ENCODE measurements at regions not wholly inside any gene's neighbourhood (a gene's known extent, or its start where the extent isn't known, plus 50 kb on each side); places are given as distances from the start of the nearest gene placed in this dataset.

DNA sequence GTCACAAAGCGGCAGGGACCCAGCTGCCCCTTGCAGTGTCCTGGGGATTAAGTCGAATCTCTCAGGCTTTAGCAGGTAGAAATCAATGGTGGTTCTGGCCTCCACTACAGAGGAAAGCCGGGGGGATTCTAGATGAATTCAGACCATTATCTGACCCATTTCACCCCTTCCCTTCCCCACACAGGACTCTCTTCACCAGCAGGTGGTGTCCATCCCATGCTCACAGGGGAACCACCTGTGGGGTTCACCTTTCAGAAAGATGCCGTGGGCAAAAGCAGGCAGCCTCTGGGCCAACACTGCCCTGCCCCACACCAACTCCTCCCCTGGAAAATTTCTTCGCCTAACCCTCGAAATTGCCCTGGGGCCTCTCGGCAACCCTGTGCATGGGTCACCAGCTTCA lies 123.8 kb upstream of the GGTLC1 start:
- POLR2A ChIA-PET: no interaction called here
- H3K27me3 ChIP-seq (replicated peaks; ENCODE audit: control insufficient read depth, insufficient read depth, low read length): no peaks in the 10 kb centered on the region; the same call in 1 of the 2 replicates
- H3K9me3 ChIP-seq: no peaks in the 10 kb centered on the region
- TF ChIP-seq, protein P1, sequence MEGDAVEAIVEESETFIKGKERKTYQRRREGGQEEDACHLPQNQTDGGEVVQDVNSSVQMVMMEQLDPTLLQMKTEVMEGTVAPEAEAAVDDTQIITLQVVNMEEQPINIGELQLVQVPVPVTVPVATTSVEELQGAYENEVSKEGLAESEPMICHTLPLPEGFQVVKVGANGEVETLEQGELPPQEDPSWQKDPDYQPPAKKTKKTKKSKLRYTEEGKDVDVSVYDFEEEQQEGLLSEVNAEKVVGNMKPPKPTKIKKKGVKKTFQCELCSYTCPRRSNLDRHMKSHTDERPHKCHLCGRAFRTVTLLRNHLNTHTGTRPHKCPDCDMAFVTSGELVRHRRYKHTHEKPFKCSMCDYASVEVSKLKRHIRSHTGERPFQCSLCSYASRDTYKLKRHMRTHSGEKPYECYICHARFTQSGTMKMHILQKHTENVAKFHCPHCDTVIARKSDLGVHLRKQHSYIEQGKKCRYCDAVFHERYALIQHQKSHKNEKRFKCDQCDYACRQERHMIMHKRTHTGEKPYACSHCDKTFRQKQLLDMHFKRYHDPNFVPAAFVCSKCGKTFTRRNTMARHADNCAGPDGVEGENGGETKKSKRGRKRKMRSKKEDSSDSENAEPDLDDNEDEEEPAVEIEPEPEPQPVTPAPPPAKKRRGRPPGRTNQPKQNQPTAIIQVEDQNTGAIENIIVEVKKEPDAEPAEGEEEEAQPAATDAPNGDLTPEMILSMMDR (IDR thresholded peaks at IDR 0.05; ENCODE audit: insufficient read depth in 1 of 2, low read depth in 1 of 2, low read length in 1 of 2, severe bottlenecking in 1 of 2, unreplicated experiment in 1 of 2): peak in 1 of 2 experiments; percentile 30
- Mint-ChIP-seq H3K27me3 (ENCODE audit: insufficient read depth, unreplicated experiment) (no peaks in the 10 kb centered on the region), H3K27ac (ENCODE audit: unreplicated experiment) (no peak overlapping the region), H3K36me3 (ENCODE audit: insufficient read depth, unreplicated experiment) (no peaks in the 10 kb centered on the region), H3K4me1 (ENCODE audit: low read depth, unreplicated experiment) (no peaks in the 10 kb centered on the region), H3K4me3 (ENCODE audit: unreplicated experiment) (no peak overlapping the region), H3K9me3 (ENCODE audit: unreplicated experiment) (no peaks in the 10 kb centered on the region)
- BruUV-seq (replicated peaks): no TSS peak
- no peak for DNase-seq
- H3K4me1 ChIP-seq: no peaks in the 10 kb centered on the region; the same call in 1 of the 2 replicates
- H3K4me3 ChIP-seq (ENCODE audit: low read depth, low read length): no peak overlapping the region
- intact Hi-C loops (cut with micrococcal nuclease; ENCODE audit: unreplicated experiment): no loop called here
- CTCF ChIA-PET: interaction anchor here (0.7 kb wide), 1 partner anchor 50 kb away, joined by 3 read pairs; no protein-coding TSS in a partner anchor
- no peaks in the 10 kb centered on the region for H3K36me3 ChIP-seq (ENCODE audit: control insufficient read depth, insufficient read depth, low read length)

DNA sequence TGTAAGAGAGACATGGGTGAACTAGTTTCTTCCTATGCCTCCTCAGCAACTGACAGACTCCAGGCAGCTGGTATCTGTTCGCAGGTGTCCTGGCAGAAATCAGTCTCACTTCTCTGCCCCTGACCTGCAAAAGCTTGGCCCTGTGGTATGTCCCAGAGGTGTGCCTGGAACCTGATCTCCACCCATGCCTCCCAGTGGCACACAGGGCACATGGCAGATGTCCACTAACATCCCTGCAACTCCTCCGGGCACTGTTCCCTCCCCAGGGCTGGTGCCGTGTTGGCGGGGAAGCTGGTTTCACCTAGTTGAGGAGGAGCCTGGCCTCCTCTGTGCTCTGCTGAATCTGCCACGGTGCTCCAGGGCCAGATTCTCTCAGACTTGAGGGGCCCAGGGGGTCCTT lies 123.3 kb upstream of the GGTLC1 start:
- Histone ChIP-seq H3K36me3 (ENCODE audit: control insufficient read depth, insufficient read depth, low read length) (no peaks in the 10 kb centered on the region), H3K27me3 (replicated peaks; ENCODE audit: control insufficient read depth, insufficient read depth, low read length) (no peaks in the 10 kb centered on the region; the same call in 1 of the 2 replicates), H3K4me3 (ENCODE audit: low read depth, low read length) (no peak overlapping the region), H3K4me1 (no peaks in the 10 kb centered on the region; the same call in 1 of the 2 replicates), H3K9me3 (no peaks in the 10 kb centered on the region)
- POLR2A ChIA-PET: no interaction called here
- TF ChIP-seq, protein P1 (IDR thresholded peaks at IDR 0.05; ENCODE audit: insufficient read depth in 1 of 2, low read depth in 1 of 2, low read length in 1 of 2, severe bottlenecking in 1 of 2, unreplicated experiment in 1 of 2): no peak
- no TSS peak for BruUV-seq (replicated peaks)
- Mint-ChIP-seq H3K36me3 (ENCODE audit: insufficient read depth, unreplicated experiment) (no peaks in the 10 kb centered on the region), H3K9me3 (ENCODE audit: unreplicated experiment) (no peaks in the 10 kb centered on the region), H3K4me3 (ENCODE audit: unreplicated experiment) (no peak overlapping the region), H3K27ac (ENCODE audit: unreplicated experiment) (no peak overlapping the region), H3K27me3 (ENCODE audit: insufficient read depth, unreplicated experiment) (no peaks in the 10 kb centered on the region), H3K4me1 (ENCODE audit: low read depth, unreplicated experiment) (no peaks in the 10 kb centered on the region)
- DNase-seq: no peak
- intact Hi-C loops (cut with micrococcal nuclease; ENCODE audit: unreplicated experiment): no loop called here
- CTCF ChIA-PET: interaction anchor here (0.7 kb wide), 1 partner anchor 51 kb away, joined by 3 read pairs; no protein-coding TSS in a partner anchor

DNA sequence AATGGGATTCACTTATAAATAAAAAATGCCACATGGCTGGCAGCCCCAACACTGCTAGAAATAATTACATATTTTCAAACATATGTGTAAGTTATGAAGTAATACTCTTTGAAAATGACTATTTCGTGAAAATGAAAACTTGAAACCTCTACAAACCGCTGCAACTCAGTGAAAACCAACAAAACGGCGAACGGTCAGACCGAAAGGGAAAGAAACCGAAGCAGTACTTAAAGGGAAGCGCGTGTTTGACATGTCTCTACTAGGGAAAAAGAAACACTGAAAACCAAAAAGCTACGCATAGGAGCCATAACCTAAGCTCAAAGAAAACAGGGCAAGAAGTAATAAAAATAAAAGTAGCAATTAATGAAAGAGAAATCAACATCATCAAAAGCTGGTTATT lies 121.0 kb upstream of the GGTLC1 start:
- H3K4me1 Mint-ChIP-seq (ENCODE audit: low read depth, unreplicated experiment): no peaks in the 10 kb centered on the region
- H3K27ac Mint-ChIP-seq (ENCODE audit: unreplicated experiment): no peak overlapping the region
- DNase-seq: no peak
- Histone ChIP-seq H3K4me3 (ENCODE audit: low read depth, low read length) (no peak overlapping the region), H3K4me1 (peaks cover 6% of the 10 kb centered on the region; the same call in 1 of the 2 replicates), H3K27me3 (replicated peaks; ENCODE audit: control insufficient read depth, insufficient read depth, low read length) (no peaks in the 10 kb centered on the region; the same call in 1 of the 2 replicates), H3K9me3 (no peaks in the 10 kb centered on the region), H3K36me3 (ENCODE audit: control insufficient read depth, insufficient read depth, low read length) (no peaks in the 10 kb centered on the region)
- TF ChIP-seq, protein P1 (IDR thresholded peaks at IDR 0.05; ENCODE audit: insufficient read depth in 1 of 2, low read depth in 1 of 2, low read length in 1 of 2, severe bottlenecking in 1 of 2, unreplicated experiment in 1 of 2): no peak
- ChIA-PET POLR2A (no interaction called here), CTCF (no interaction called here)
- H3K27me3 Mint-ChIP-seq (ENCODE audit: insufficient read depth, unreplicated experiment): no peaks in the 10 kb centered on the region
- intact Hi-C loops (cut with micrococcal nuclease; ENCODE audit: unreplicated experiment): no loop called here
- no peak overlapping the region for H3K4me3 Mint-ChIP-seq (ENCODE audit: unreplicated experiment)
- no TSS peak for BruUV-seq (replicated peaks)
- H3K9me3 Mint-ChIP-seq (ENCODE audit: unreplicated experiment): no peaks in the 10 kb centered on the region
- no peaks in the 10 kb centered on the region for H3K36me3 Mint-ChIP-seq (ENCODE audit: insufficient read depth, unreplicated experiment)

Data from Caco-2 (cell line).